Activated naive CD4-positive, alpha-beta T cell treated with anti-CD3 and anti-CD28 coated beads, Interleukin-2, amount 10 ng/mL, durations not matched to agents 7 days and 5 days (primary cell): ENCODE measurements at regions not wholly inside any gene's neighbourhood (a gene's known extent, or its start where the extent isn't known, plus 50 kb on each side); places are given as distances from the start of the nearest gene placed in this dataset.

Experiments used
- CTCF ChIA-PET: fragments of 350-600 bp; sonication (Branson Sonifier 250); formaldehyde crosslinking; loops from one replicate; lab custom pipeline; 2021; ENCODE audit warnings: antibody characterized with exemption; lab: Charles Lee
- DNase-seq: peaks from one replicate; pipeline ENCODE4 v3.0.0-alpha.2; 2020
- H3K27ac Mint-ChIP-seq: one replicate; pipeline ENCODE4 v1.8.0; 2021; ENCODE audit warnings: mild to moderate bottlenecking, moderate library complexity, mixed read lengths
- H3K27me3 Mint-ChIP-seq: one replicate; pipeline ENCODE4 v1.8.0; 2021; ENCODE audit warnings: mild to moderate bottlenecking, mixed read lengths
- H3K36me3 Mint-ChIP-seq: one replicate; pipeline ENCODE4 v1.8.0; 2021; ENCODE audit warnings: mixed read lengths
- H3K4me1 Mint-ChIP-seq: one replicate; pipeline ENCODE4 v1.8.0; 2021; ENCODE audit warnings: mixed read lengths
- H3K4me3 Mint-ChIP-seq: one replicate; pipeline ENCODE4 v1.8.0; 2021; ENCODE audit warnings: mild to moderate bottlenecking, moderate library complexity, mixed read lengths
- H3K9me3 Mint-ChIP-seq: one replicate; pipeline ENCODE4 v1.8.0; 2021; ENCODE audit warnings: mixed read lengths

DNA sequence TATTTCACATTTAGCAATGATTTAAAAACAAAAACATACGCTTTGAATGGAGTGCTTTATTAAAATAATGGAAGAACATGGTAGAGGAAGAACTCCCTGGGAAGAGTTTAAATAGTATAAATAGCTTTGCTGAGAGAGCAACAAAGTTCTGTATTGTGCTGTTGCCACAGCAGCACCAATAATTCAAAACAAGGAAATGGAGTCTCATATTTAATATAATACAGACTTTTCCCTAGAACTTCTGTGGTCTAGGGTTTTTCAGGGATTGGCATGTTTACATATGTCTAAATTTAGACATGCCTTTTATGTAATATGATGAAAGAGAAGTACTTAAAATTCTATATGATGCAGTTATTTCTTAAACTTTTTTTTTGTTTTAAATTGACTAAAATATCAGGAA, 217.2 kb upstream of the HDAC9 start:
- no peak for DNase-seq
- CTCF ChIA-PET = no interaction called here
- Mint-ChIP-seq H3K36me3 (no peaks in the 10 kb centered on the region), H3K9me3 (no peaks in the 10 kb centered on the region), H3K4me3 (no peak overlapping the region), H3K4me1 (no peaks in the 10 kb centered on the region), H3K27me3 (no peaks in the 10 kb centered on the region), H3K27ac (no peak overlapping the region)

DNA sequence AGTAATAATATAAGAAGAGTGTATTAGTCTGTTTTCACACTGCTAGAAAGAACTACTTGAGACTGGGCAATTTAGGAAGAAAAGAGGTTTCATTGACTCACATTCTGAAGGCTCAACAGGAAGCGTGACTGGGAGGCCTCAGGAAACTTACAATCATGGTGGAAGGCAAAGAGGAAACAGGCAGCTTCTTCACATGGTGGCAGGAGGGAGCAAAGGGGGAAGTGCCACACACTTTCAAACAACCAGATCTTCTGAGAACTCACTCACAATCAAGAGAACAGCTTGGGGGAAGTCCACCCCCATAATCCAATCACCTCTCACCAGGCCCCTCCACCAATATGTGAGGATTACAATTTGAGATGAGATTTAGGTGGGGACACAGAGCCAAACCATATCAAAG, 212.5 kb upstream of the HDAC9 start:
- Mint-ChIP-seq H3K4me3 (no peak overlapping the region), H3K27me3 (no peaks in the 10 kb centered on the region), H3K9me3 (no peaks in the 10 kb centered on the region), H3K4me1 (no peaks in the 10 kb centered on the region), H3K36me3 (no peaks in the 10 kb centered on the region), H3K27ac (no peak overlapping the region)
- CTCF ChIA-PET = no interaction called here
- DNase-seq = no peak

DNA sequence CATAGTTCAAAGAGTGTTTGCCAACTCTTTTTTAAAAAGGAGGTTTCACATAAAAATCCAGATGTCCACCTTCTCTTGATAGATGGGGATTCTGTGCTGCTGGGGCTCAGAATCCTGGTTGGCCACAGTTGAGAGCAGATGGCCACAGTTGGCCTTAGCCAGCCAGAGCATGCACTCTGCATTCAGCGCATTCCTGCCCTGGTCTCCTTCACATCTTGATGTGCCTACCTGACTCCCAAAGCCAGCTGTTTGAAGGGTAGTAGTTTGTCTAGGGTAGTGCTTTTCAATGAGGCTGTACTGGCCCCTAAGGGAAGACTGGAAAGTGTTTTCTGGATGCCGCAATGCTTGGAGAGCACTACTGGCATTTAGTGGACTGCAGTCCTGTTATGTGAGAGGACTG, 208.1 kb upstream of the HDAC9 start:
- H3K27ac Mint-ChIP-seq = no peak overlapping the region
- no peaks in the 10 kb centered on the region for H3K9me3 Mint-ChIP-seq
- no peaks in the 10 kb centered on the region for H3K36me3 Mint-ChIP-seq
- H3K4me1 Mint-ChIP-seq = peaks cover 9% of the 10 kb centered on the region
- H3K4me3 Mint-ChIP-seq = no peak overlapping the region
- H3K27me3 Mint-ChIP-seq = peaks cover 12% of the 10 kb centered on the region
- CTCF ChIA-PET = no interaction called here
- DNase-seq = no peak

DNA sequence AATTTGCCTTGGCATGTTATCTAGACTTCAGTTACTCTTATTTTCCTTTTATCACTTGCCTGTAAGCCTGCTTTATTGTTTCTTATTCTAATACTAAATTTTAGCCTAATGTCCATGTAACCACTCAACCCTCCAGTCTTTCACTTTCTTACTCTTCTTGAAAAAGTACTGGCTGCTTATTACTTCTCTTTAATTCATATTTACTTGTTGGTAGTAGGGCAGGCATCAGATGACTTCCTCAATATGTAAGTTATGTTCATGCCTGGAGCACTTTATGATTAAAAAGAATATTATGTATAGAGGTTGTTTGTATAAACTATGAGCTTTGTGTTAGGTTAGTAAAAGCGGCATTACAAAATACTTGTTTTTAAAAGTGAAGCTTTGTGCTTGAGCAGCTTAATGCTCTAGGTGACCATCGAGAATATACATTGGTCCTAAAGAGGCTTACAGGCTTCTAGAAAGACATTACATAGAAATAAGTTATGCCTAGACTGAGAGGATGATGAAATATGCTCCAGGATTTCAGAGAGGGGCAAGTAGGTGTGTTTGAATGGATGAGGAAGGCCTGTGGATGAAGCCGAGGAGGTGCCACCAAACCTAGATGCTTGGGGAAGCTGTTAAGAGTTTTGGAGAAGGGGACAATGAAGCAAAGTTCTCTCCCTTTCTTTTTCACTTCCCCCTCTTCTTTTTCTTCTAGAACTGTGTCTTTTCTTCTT, 207.1 kb upstream of the HDAC9 start:
- Mint-ChIP-seq H3K36me3 (no peaks in the 10 kb centered on the region), H3K27ac (no peak overlapping the region), H3K4me3 (no peak overlapping the region), H3K4me1 (peaks cover 9% of the 10 kb centered on the region), H3K27me3 (peaks cover 15% of the 10 kb centered on the region), H3K9me3 (no peaks in the 10 kb centered on the region)
- no peak for DNase-seq
- CTCF ChIA-PET = no interaction called here

DNA sequence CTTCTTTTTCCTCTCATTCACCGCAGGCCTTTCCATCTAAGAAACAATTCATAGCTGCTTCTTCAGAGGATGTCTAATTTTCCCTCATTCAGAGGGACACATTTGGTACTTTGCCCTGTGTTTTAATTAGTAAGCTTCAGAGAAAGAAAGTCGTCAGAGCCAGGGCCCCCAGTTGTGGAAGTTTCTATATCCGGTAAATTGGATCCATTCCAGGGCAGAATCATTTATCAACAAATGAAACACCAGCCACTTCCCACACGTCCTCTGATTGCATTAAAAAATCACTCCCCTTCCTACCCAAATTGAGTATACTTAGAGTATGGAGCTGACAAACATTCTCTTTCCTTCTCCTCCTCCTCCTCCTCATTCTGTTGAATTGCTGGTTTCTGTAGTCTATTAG, 205.8 kb upstream of the HDAC9 start:
- Mint-ChIP-seq H3K27me3 (peaks cover 15% of the 10 kb centered on the region), H3K4me3 (no peak overlapping the region), H3K27ac (no peak overlapping the region), H3K4me1 (peaks cover 9% of the 10 kb centered on the region), H3K36me3 (no peaks in the 10 kb centered on the region), H3K9me3 (no peaks in the 10 kb centered on the region)
- DNase-seq = no peak
- CTCF ChIA-PET = no interaction called here

DNA sequence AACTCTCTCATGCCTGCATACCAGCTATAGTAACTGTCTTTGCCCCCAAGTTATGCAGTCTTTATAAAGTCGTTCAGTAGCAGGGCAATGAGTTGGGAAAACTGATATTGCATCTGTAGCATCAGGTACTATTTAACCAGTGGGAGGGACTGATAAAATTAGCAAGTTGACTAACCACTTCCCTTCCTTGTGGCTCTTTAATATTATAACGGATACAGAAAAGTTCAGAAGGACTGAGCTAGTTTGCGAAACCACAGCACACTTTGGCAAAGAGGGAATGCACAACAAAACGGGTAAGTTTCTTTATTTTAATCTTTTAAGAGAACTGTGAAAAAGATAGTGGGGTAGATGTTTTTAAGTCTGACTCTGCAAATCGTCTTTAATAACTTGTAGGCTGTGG, 205.3 kb upstream of the HDAC9 start:
- H3K4me3 Mint-ChIP-seq = no peak overlapping the region
- no peaks in the 10 kb centered on the region for H3K9me3 Mint-ChIP-seq
- peaks cover 15% of the 10 kb centered on the region for H3K27me3 Mint-ChIP-seq
- H3K27ac Mint-ChIP-seq = no peak overlapping the region
- H3K36me3 Mint-ChIP-seq = no peaks in the 10 kb centered on the region
- H3K4me1 Mint-ChIP-seq = peaks cover 9% of the 10 kb centered on the region
- no peak for DNase-seq
- CTCF ChIA-PET = no interaction called here

DNA sequence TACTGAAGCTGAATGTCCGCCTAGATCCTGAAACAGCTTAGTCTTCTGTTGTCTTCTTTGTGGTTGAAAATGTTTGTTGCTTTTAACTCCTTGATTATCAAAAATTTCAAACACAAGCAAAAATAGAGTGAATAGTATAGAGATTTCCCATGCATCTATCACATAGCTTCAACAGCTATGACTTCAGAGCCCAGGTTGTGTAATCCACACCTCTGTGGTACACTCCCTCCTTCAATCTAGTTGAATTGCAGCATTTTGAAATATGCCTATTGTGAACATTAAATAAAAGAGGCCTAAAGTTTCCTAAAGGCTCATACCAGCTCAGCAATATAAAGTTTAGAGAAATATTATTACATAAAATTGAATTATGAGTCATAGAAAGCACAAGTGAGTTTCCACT, 204.7 kb upstream of the HDAC9 start:
- no peak for DNase-seq
- H3K36me3 Mint-ChIP-seq = no peaks in the 10 kb centered on the region
- H3K27ac Mint-ChIP-seq = no peak overlapping the region
- H3K27me3 Mint-ChIP-seq = peaks cover 15% of the 10 kb centered on the region
- H3K4me1 Mint-ChIP-seq = peaks cover 9% of the 10 kb centered on the region
- H3K4me3 Mint-ChIP-seq = no peak overlapping the region
- CTCF ChIA-PET = no interaction called here
- no peaks in the 10 kb centered on the region for H3K9me3 Mint-ChIP-seq

DNA sequence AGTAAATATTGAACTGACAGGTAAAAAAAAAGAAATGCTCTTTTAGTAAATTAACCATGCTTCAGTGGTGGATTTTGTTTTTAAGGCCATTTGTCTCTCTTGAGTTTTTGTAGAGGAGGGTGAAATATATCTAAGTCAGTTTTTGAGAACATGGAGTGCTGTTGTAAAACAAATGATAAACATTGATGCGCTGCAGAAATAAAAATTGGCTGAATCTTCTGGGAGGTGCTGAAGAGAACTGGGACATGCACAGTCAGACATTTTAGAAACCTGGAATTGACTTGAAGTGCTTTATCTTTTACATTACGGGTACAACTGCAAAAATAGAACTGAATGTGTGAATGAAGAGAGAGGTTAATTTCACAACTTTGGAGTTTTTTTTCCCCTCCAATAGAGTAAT, 203.0 kb upstream of the HDAC9 start:
- CTCF ChIA-PET = no interaction called here
- Mint-ChIP-seq H3K4me1 (peaks cover 9% of the 10 kb centered on the region), H3K27ac (no peak overlapping the region), H3K36me3 (no peaks in the 10 kb centered on the region), H3K27me3 (peaks cover 15% of the 10 kb centered on the region), H3K4me3 (no peak overlapping the region), H3K9me3 (no peaks in the 10 kb centered on the region)
- DNase-seq = no peak

DNA sequence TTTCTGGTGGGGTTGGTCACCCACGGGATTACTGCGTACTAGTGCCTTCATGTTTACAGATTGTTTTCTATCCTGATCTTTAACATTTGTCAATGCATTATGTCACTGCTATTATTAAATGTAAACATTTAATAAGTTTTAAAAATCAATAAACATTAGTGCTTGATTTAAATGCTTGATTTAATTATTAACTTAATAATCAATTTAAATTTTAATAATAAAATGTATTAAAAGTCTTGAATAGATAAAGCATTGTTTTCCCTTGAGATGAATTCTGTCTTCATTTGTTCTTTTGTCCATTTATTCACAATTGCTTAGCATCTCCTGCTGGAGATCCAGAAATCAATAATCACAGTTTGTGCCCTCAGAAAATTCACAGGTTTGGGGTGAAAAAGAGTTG, 201.8 kb upstream of the HDAC9 start:
- Mint-ChIP-seq H3K36me3 (no peaks in the 10 kb centered on the region), H3K4me3 (no peak overlapping the region), H3K4me1 (peaks cover 9% of the 10 kb centered on the region), H3K27ac (no peak overlapping the region), H3K27me3 (peaks cover 12% of the 10 kb centered on the region), H3K9me3 (no peaks in the 10 kb centered on the region)
- CTCF ChIA-PET = no interaction called here
- no peak for DNase-seq

DNA sequence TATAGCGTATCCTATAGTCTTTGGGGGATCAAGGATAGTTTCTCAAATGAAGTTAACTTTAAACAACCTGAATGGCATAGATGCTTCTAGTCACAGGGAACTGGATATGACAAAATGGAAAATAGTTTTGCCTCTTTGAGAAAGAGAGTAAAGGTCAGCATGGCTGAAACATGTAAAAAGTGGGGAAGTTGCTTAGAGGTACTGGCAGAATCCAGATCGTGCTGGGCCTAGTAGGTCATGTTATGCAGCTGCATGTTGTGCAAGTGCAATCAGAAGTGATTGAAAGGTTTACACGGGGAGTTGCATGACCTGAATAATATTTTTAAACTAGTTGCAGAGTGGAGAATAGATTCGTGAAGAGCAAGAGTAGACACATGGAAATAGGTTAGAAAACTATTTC, 201.1 kb upstream of the HDAC9 start:
- Mint-ChIP-seq H3K9me3 (no peaks in the 10 kb centered on the region), H3K36me3 (no peaks in the 10 kb centered on the region)
- DNase-seq = no peak

DNA sequence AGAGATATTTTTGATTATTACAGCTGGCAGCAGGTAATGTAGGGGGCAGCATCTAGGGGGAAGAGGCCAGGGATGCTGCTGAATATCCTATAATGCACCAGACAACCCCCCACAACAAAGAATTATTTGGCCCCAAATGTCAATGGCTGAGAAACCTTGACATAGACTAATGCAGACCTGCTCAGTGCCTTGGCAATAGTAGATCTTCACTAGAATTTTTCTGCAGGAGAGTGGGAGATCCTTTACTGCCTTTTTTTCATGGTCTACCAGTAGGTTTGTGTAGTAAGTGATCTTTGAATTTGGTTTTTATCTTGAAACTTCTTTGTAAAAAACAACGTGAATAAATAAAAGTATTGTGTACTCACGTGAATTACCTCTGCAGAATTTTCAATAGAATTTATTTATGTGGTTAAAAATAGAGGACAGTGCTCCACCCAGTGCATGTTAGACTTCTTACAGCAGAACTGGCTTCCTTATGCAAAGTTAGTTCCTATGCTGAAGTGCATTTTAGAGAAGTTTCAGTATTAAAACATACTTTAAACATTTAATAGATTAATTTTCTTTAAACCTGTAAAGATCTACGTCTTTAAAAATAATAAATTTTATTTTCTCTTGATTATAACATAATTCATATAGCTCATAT, 199.6 kb upstream of the HDAC9 start:
- Mint-ChIP-seq H3K36me3 (no peaks in the 10 kb centered on the region), H3K27ac (no peak overlapping the region), H3K4me1 (no peaks in the 10 kb centered on the region), H3K9me3 (no peaks in the 10 kb centered on the region), H3K4me3 (no peak overlapping the region), H3K27me3 (peaks cover 6% of the 10 kb centered on the region)
- CTCF ChIA-PET = no interaction called here
- no peak for DNase-seq

More for the DNA sequence above, 201.1 kb upstream of the HDAC9 start:
- peaks cover 10% of the 10 kb centered on the region for H3K27me3 Mint-ChIP-seq
- CTCF ChIA-PET = no interaction called here
- peaks cover 9% of the 10 kb centered on the region for H3K4me1 Mint-ChIP-seq
- no peak overlapping the region for H3K4me3 Mint-ChIP-seq
- no peak overlapping the region for H3K27ac Mint-ChIP-seq

DNA sequence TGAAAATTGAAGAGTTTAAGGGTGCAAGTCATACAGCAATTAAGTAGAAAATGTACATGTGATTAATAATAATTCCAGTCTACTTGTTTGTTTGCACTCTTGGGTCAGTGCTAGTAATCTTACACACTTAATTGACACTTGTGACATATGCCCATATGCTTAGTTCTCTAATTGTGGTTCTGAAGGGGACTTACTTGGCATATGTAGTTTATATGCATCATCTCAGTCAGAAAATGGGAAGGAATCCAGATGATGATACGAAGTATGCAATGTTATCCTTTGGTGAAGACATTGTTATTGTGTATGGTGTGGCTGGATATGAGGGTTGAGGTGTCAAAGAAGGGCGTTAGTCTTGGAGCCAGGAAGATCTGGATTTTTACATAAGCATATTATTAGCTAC, 193.5 kb upstream of the HDAC9 start:
- CTCF ChIA-PET = no interaction called here
- no peak for DNase-seq
- H3K4me3 Mint-ChIP-seq = no peak overlapping the region
- no peak overlapping the region for H3K27ac Mint-ChIP-seq
- H3K36me3 Mint-ChIP-seq = no peaks in the 10 kb centered on the region
- H3K4me1 Mint-ChIP-seq = no peaks in the 10 kb centered on the region
- no peaks in the 10 kb centered on the region for H3K27me3 Mint-ChIP-seq
- no peaks in the 10 kb centered on the region for H3K9me3 Mint-ChIP-seq

DNA sequence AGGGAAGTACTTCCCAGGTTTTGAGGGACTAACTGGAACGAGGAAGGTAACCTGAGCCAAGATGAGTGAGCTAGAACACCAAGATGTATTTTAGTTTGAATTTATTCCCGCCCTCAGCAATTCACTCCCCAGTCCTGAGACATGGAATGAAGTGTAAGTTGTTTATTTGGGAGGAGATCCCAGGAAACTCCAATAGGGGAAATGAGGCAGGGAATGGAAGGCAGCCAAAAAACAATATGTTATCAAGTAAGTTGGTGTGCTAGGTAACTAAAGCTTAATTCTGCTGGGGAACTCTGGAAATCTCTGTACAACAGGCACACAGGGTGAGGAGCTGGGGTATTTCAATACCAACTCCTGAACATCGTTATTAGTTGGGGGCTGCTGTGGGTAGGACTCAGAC, 189.7 kb upstream of the HDAC9 start:
- H3K36me3 Mint-ChIP-seq = no peaks in the 10 kb centered on the region
- no peaks in the 10 kb centered on the region for H3K27me3 Mint-ChIP-seq
- H3K4me1 Mint-ChIP-seq = no peaks in the 10 kb centered on the region
- H3K4me3 Mint-ChIP-seq = no peak overlapping the region
- CTCF ChIA-PET = no interaction called here
- H3K27ac Mint-ChIP-seq = no peak overlapping the region
- H3K9me3 Mint-ChIP-seq = no peaks in the 10 kb centered on the region
- no peak for DNase-seq

DNA sequence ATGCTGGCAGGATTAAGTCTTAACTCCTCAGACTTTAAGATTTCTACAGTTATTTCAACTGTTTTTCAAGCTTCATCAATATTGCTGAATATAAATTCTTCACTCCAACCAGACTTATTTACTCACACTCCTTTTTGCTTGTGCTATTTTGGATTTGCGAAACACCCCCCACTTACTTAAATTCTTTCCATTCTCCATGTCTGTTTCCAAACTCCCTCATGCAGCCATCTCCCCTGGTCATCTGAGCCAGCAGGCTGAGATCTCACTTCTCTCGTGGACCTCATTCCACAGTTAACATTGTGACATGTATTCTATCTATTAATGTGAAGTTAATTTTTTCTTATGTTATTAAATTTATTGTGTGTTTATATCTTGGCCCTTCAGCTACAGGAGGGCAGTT, 188.9 kb upstream of the HDAC9 start:
- no peaks in the 10 kb centered on the region for H3K36me3 Mint-ChIP-seq
- H3K9me3 Mint-ChIP-seq = no peaks in the 10 kb centered on the region
- H3K4me1 Mint-ChIP-seq = no peaks in the 10 kb centered on the region

DNA sequence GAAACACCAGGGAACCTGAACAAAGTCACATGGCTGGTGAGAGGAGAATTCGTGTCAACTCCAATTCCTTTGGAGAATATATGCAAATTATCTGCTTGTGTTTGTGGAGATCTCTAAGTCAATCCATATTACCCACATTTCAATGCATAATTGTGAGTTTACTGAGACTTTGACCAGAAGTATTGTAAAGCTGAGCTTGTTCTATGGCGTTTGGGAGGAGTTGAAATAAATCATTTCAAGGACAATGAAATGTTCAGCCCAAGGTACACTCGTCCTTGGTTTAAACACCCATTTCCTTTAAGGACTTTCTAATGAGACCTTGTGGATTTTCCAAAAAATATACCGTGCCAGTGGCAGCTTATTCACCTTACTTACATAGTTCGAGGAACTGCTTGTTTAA, 186.6 kb upstream of the HDAC9 start:
- no peak overlapping the region for H3K27ac Mint-ChIP-seq
- H3K4me1 Mint-ChIP-seq = peaks cover 2% of the 10 kb centered on the region
- H3K9me3 Mint-ChIP-seq = no peaks in the 10 kb centered on the region
- H3K27me3 Mint-ChIP-seq = no peaks in the 10 kb centered on the region
- CTCF ChIA-PET = no interaction called here
- no peak overlapping the region for H3K4me3 Mint-ChIP-seq
- no peak for DNase-seq
- H3K36me3 Mint-ChIP-seq = no peaks in the 10 kb centered on the region

More for the DNA sequence above, 188.9 kb upstream of the HDAC9 start:
- Mint-ChIP-seq H3K27ac (no peak overlapping the region), H3K4me3 (no peak overlapping the region), H3K27me3 (no peaks in the 10 kb centered on the region)
- CTCF ChIA-PET = no interaction called here
- DNase-seq = no peak
